ENCODE measurements at regions not wholly inside any gene's neighbourhood (a gene's known extent, or its start where the extent isn't known, plus 50 kb on each side); places are given as distances from the start of the nearest gene placed in this dataset.

GRCh38 chr5:93273176-93273575 lies 307.8 kb downstream of the NR2F1-AS1 start:
- Mint-ChIP-seq H3K4me3 (no peak overlapping the region), H3K9me3 (ENCODE audit: insufficient read depth) (no peaks in the 10 kb centered on the region), H3K4me1 (no peaks in the 10 kb centered on the region), H3K27me3 (no peaks in the 10 kb centered on the region), H3K27ac (no peak overlapping the region)
- Histone ChIP-seq H3K79me2 (ENCODE audit: control insufficient read depth, insufficient read depth, low read length) (no peaks in the 10 kb centered on the region), H3K36me3 (replicated peaks in 1 of 2; ENCODE audit: control extremely low read depth in 1 of 2, control insufficient read depth in 1 of 2, extremely low read depth in 1 of 2, insufficient read depth in 2 of 2, low read length in 1 of 2) (no peaks in the 10 kb centered on the region), H3K9me3 (ENCODE audit: control extremely low read depth in 1 of 3, control insufficient read depth in 2 of 3, insufficient read depth in 1 of 3, low read length in 2 of 3) (peaks cover 0 to 3% (median 0%) of the 10 kb centered on the region in 3 donors), H2AFZ (ENCODE audit: insufficient read depth, low read depth, low read length, poor library complexity, severe bottlenecking) (no peak overlapping the region), H3K9ac (ENCODE audit: low read length) (no peak overlapping the region), H3K27ac (ENCODE audit: low read length in 2 of 2) (no peak overlapping the region), H3K4me1 (ENCODE audit: control insufficient read depth in 2 of 2, insufficient read depth in 2 of 2, low read length in 2 of 2) (no peaks in the 10 kb centered on the region), H3K4me2 (replicated peaks; ENCODE audit: low read depth, low read length, poor library complexity, severe bottlenecking) (no peak overlapping the region), H3K27me3 (replicated peaks in 1 of 4; ENCODE audit: control extremely low read depth in 1 of 4, control insufficient read depth in 3 of 4, insufficient read depth in 4 of 4, low read length in 3 of 4) (no peaks in the 10 kb centered on the region), H4K20me1 (ENCODE audit: control insufficient read depth, insufficient read depth, low read length, poor library complexity, severe bottlenecking) (no peaks in the 10 kb centered on the region), H3K4me3 (ENCODE audit: control extremely low read depth in 1 of 5, extremely low read depth in 1 of 5, insufficient read depth in 1 of 5, low read depth in 2 of 5, low read length in 4 of 5) (no peak overlapping the region)
- intact Hi-C loops (cut with micrococcal nuclease), result no loop called here
- CTCF ChIA-PET, result no interaction called here
- ATAC-seq (ENCODE audit: low read depth) (no peak), DNase-seq (no peak)
- no CpG with 5 or more reads among the region's 2 CpGs for WGBS (ENCODE audit: insufficient coverage)
- POLR2A ChIA-PET, result no interaction called here
- no peak for TF ChIP-seq EZH2 (IDR thresholded peaks at IDR 0.05; ENCODE audit: borderline replicate concordance, insufficient read depth, low read depth, low read length, poor library complexity, severe bottlenecking)
- TF ChIP-seq CTCF (IDR thresholded peaks at IDR 0.05), result no peak

- 67% methylated on average over 2 of the region's 5 CpGs for WGBS (ENCODE audit: insufficient coverage)
Observed at GRCh38 chr5:93272108-93272507, 308.9 kb downstream of the NR2F1-AS1 start.

More at GRCh38 chr5:93272108-93272507, 308.9 kb downstream of the NR2F1-AS1 start:
- ATAC-seq (ENCODE audit: low read depth) (no peak), DNase-seq (no peak)
- H3K9ac ChIP-seq (ENCODE audit: low read length), result no peak overlapping the region
- no peaks in the 10 kb centered on the region for H3K36me3 ChIP-seq (replicated peaks in 1 of 2; ENCODE audit: control extremely low read depth in 1 of 2, control insufficient read depth in 1 of 2, extremely low read depth in 1 of 2, insufficient read depth in 2 of 2, low read length in 1 of 2)
- H3K9me3 ChIP-seq (ENCODE audit: control extremely low read depth in 1 of 3, control insufficient read depth in 2 of 3, insufficient read depth in 1 of 3, low read length in 2 of 3), result peaks cover 0 to 14% (median 0%) of the 10 kb centered on the region in 3 donors
- Mint-ChIP-seq H3K27ac (no peak overlapping the region), H3K9me3 (ENCODE audit: insufficient read depth) (no peaks in the 10 kb centered on the region), H3K27me3 (no peaks in the 10 kb centered on the region), H3K4me3 (no peak overlapping the region), H3K4me1 (no peaks in the 10 kb centered on the region)
- H3K27me3 ChIP-seq (replicated peaks in 1 of 4; ENCODE audit: control extremely low read depth in 1 of 4, control insufficient read depth in 3 of 4, insufficient read depth in 4 of 4, low read length in 3 of 4), result no peaks in the 10 kb centered on the region
- ChIA-PET POLR2A (no interaction called here), CTCF (no interaction called here)
- no peak overlapping the region for H3K4me3 ChIP-seq (ENCODE audit: control extremely low read depth in 1 of 5, extremely low read depth in 1 of 5, insufficient read depth in 1 of 5, low read depth in 2 of 5, low read length in 4 of 5)
- TF ChIP-seq EZH2 (IDR thresholded peaks at IDR 0.05; ENCODE audit: borderline replicate concordance, insufficient read depth, low read depth, low read length, poor library complexity, severe bottlenecking), result no peak
- TF ChIP-seq CTCF (IDR thresholded peaks at IDR 0.05), result no peak
- no peak overlapping the region for H3K4me2 ChIP-seq (replicated peaks; ENCODE audit: low read depth, low read length, poor library complexity, severe bottlenecking)
- no peaks in the 10 kb centered on the region for H3K4me1 ChIP-seq (ENCODE audit: control insufficient read depth in 2 of 2, insufficient read depth in 2 of 2, low read length in 2 of 2)
- H2AFZ ChIP-seq (ENCODE audit: insufficient read depth, low read depth, low read length, poor library complexity, severe bottlenecking), result no peak overlapping the region
- H3K79me2 ChIP-seq (ENCODE audit: control insufficient read depth, insufficient read depth, low read length), result no peaks in the 10 kb centered on the region
- intact Hi-C loops (cut with micrococcal nuclease), result no loop called here
- H3K27ac ChIP-seq (ENCODE audit: low read length in 2 of 2), result no peak overlapping the region
- no peaks in the 10 kb centered on the region for H4K20me1 ChIP-seq (ENCODE audit: control insufficient read depth, insufficient read depth, low read length, poor library complexity, severe bottlenecking)

All from B cell (primary cell).